NCI-H2196 (cell line): ENCODE measurements at regions not wholly inside any gene's neighbourhood (a gene's known extent, or its start where the extent isn't known, plus 50 kb on each side); places are given as distances from the start of the nearest gene placed in this dataset.

Experiments
- DNase-seq: peaks from one replicate; lab custom pipeline; 2025; ENCODE audit not compliant: unreplicated experiment; lab: John Stamatoyannopoulos, UW

DNA sequence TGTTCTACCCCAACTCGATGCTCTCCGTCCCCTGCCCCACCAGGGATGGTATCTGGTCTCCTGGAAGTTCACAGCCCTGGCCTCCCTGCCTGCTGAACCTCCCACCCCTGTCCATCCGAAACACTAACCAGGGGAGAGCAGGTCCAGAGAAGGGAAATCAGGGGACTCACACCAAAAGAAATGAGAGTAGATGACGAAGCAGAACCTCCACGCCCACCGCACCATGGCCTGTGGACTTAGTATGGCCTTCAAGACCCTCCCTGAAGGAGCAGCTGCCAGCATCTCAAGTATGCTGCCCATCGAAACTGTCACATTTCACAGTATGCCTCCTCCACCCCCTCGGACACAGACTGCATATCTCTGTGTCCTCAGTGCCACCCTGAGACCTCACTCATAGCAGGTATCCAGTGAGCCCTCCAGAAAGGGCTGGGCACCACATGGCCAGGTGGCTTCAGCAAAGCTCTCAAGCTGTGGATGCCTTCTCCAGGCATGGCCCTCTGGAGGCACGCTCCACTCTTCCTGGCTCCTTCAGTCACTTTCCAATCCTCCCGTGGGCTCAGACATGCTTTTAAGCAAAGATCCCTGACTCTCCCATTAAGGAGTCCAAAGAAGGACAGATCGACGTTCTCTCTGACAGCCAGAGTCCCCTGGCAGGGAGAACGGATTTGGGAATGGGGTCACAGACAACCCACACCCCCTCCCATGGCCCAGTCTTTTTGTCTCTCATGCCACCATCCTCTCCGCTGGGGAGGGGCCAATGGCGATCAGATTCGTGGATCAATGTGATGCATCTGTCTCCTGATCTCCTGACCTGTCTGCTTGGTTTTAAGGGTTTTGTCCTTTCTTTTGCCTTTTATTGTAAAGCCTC is 158.4 kb downstream of the ANKRD60 start:
- no peak for DNase-seq

- DNase-seq: no peak
These were observed 159.2 kb downstream of the ANKRD60 start for GRCh38 chr20:58069207-58069606.

- no peak for DNase-seq
These were observed 162.7 kb downstream of the ANKRD60 start for GRCh38 chr20:58065508-58066361.

GRCh38 chr20:58064411-58065010 is 163.9 kb downstream of the ANKRD60 start:
- DNase-seq: no peak

DNA sequence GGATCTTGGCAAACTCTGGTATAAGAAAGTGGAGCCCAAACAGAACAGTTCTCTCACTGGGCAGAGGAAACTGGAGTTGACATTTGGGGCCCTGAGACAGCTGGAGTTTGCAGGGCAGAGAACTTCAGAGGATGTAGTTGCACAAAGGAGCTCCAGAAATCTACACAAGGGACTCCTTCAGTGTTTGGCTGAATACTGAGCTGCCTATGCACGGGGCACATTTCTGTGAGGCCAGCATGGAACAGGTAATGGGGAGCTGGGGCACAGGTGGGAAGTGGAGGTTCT is 169.3 kb downstream of the ANKRD60 start:
- no peak for DNase-seq

- no peak for DNase-seq
These were observed 169.8 kb downstream of the ANKRD60 start for GRCh38 chr20:58058421-58059259.

GRCh38 chr20:58056921-58057686 is 171.3 kb downstream of the ANKRD60 start:
- no peak for DNase-seq

DNA sequence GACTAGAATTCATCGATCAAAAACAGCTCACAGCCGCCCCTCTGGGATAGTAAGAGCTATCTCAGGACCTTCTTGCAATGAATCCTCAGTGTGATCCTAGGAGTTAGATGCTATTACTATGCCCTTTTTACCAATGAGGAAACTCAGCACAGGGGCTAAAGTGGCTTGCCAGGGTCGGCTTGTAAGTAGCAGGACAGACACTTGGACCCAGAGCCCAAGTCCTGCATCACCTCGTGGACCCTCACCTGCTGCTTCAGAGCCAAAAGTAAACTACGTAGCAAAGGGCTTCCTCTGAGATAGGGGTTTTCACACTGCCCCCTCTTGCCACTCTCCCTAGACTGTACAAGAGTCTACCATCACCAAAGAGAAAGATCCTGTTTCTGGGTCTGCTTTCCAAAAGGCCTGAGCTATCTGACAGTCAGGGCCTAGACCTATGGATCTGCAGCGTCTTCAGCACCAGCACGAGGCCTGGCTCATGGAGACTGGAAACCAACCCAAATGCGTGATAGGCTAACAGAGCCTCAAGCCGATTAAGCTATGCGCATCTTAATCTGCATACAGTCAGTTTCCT is 172.3 kb downstream of the ANKRD60 start:
- no peak for DNase-seq

DNA sequence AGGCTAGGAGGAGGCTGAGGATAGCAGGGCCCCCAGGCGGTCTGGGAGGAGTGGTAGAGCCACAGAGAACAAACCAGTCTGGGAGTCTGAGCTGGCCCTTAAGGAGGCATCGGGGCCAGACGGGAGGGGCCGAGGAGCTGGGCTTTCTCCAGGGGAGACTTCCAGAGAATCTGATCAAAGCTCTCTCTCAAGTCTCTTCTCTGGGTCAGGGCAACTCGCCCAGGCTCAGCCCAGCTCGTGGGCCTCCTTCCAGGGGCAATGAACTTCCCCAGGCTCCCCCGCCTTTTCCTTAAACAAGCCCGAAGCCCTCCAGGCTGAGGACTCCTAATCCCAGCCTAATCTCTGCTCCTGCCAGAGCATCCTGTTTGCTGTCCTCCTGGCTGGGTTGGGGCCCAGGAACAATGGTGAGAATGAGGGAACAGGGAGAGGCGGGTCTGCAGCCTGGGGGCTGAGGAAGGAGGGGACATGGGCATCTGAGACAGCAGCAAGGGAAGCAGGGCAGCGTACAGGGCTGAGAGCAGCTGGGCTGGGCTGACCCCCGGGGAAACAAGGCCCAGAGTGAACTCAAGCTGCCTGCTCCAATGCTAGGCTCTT is 173.6 kb downstream of the ANKRD60 start:
- DNase-seq: no peak

DNA sequence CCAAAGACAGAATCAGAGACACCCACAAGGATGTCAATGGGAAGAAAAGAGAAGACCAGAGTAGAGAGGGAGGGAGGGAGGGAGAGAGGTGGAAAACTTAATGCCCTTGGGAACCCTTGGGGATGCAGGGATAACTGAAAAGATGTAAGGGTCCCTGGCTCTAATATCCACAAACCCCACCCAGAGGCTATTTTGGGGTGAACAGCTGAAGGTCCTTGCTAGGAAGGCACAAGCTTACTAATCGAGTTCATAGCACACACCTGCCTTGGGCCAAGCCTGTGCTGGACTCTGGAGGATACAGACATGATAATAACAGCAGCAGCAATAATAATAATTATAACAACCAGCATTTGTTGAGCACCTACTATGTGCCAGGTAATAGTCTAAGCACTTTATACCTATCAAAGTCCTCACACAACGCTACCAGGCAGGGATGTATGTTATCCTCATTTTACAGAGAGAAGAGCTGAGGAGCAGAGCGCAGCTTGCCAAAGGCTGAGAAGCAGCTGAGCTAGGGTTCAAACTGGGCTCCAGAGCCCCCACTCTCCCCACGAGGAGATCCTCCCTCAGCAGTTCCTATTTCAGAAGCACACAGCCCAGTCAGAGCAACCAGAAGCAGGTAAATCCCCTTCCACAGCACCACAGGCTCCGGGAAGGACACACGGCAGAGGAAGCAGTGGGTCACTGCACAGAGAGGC is 174.2 kb downstream of the ANKRD60 start:
- no peak for DNase-seq

- no peak for DNase-seq
These were observed 174.9 kb downstream of the ANKRD60 start for GRCh38 chr20:58053391-58054055.

GRCh38 chr20:58051367-58051766 is 177.1 kb downstream of the ANKRD60 start:
- DNase-seq: no peak

- DNase-seq: no peak
These were observed 180.3 kb downstream of the ANKRD60 start for GRCh38 chr20:58048096-58048702.

- DNase-seq: no peak
These were observed 182.1 kb downstream of the ANKRD60 start for GRCh38 chr20:58046311-58046710.

DNA sequence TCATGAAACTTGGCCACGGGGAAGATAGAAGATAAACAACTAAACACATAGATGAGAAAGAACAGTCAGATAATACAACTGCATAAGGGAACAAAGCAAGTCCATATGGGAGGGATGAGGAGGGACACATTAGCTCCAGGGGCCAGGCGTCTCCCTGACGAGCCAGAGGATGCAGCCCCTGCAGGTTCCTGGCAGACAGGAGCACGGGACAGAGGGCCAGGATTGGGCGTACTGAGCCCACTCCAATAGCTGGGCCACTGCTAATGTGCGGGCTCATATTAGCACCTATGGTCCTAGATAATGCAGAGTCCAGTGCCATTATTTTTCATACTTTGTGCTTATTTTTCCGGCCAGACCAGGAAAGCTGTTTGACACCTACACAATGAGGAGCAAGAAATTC is 182.9 kb downstream of the ANKRD60 start:
- DNase-seq: no peak

DNA sequence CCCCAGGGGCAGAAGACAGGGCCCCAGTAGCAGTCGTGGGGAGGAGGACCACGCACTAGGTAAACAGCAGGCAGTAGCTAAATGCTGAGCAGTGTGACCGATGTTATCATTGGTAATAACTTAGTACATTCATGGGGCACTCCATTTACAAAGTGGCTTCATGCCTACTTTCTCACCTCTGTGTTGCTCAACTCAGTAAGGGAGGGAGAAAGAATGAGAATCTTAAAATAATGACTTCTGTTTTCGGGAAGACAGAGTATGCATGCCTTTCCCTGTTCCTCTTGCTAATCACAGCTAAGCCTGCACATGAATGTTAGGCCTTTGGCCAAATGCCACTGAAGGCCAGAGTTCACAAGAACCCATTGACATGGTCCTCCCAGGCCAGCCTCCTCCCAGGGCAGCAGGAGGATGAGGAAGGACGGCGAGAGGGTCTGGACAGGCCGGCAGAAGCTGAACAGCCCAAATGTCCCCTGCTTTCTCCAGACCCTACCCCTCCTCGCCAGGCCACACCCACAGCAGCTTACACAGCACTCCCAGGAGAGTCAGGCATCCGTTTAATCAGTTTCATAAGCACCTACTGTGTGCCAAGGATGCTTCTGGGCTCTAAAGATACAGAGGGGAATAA is 183.4 kb downstream of the ANKRD60 start:
- DNase-seq: no peak

- DNase-seq: no peak
These were observed 184.2 kb downstream of the ANKRD60 start for GRCh38 chr20:58044286-58044685.
